ENCODE measurements at regions not wholly inside any gene's neighbourhood (a gene's known extent, or its start where the extent isn't known, plus 50 kb on each side); places are given as distances from the start of the nearest gene placed in this dataset.

GRCh38 chr1:4422504-4423289, 231.7 kb upstream of the AJAP1 start:
- Histone ChIP-seq H3K27ac (ENCODE audit: low read depth, low read length) (no peak overlapping the region), H3K36me3 (ENCODE audit: control insufficient read depth, insufficient read depth, low read length) (no peaks in the 10 kb centered on the region), H3K27me3 (ENCODE audit: control insufficient read depth, insufficient read depth, low read length) (no peaks in the 10 kb centered on the region), H3K9me3 (ENCODE audit: control insufficient read depth, insufficient read depth, low read depth, low read length) (peaks cover 21% of the 10 kb centered on the region), H3K4me3 (ENCODE audit: low read depth, low read length) (no peak overlapping the region), H3K9ac (ENCODE audit: low read length) (no peak overlapping the region), H3K4me1 (ENCODE audit: control insufficient read depth, insufficient read depth, low read length) (peaks cover 5% of the 10 kb centered on the region; the same call in 1 of the 2 replicates)

- Histone ChIP-seq H3K9me3 (ENCODE audit: control insufficient read depth, insufficient read depth, low read depth, low read length) (peaks cover 13% of the 10 kb centered on the region), H3K4me3 (ENCODE audit: low read depth, low read length) (no peak overlapping the region), H3K27ac (ENCODE audit: low read depth, low read length) (no peak overlapping the region), H3K36me3 (ENCODE audit: control insufficient read depth, insufficient read depth, low read length) (no peaks in the 10 kb centered on the region), H3K9ac (ENCODE audit: low read length) (no peak overlapping the region), H3K27me3 (ENCODE audit: control insufficient read depth, insufficient read depth, low read length) (no peaks in the 10 kb centered on the region), H3K4me1 (ENCODE audit: control insufficient read depth, insufficient read depth, low read length) (peaks cover 5% of the 10 kb centered on the region; the same call in 1 of the 2 replicates)
These were observed 230.2 kb upstream of the AJAP1 start for GRCh38 chr1:4424254-4424653.

GRCh38 chr1:4424766-4425165, 229.6 kb upstream of the AJAP1 start:
- Histone ChIP-seq H3K27me3 (ENCODE audit: control insufficient read depth, insufficient read depth, low read length) (no peaks in the 10 kb centered on the region), H3K9ac (ENCODE audit: low read length) (no peak overlapping the region), H3K36me3 (ENCODE audit: control insufficient read depth, insufficient read depth, low read length) (no peaks in the 10 kb centered on the region), H3K4me3 (ENCODE audit: low read depth, low read length) (no peak overlapping the region), H3K27ac (ENCODE audit: low read depth, low read length) (no peak overlapping the region), H3K4me1 (ENCODE audit: control insufficient read depth, insufficient read depth, low read length) (peaks cover 5% of the 10 kb centered on the region; the same call in 1 of the 2 replicates), H3K9me3 (ENCODE audit: control insufficient read depth, insufficient read depth, low read depth, low read length) (peaks cover 10% of the 10 kb centered on the region)

- Histone ChIP-seq H3K9me3 (ENCODE audit: control insufficient read depth, insufficient read depth, low read depth, low read length) (peaks cover 1% of the 10 kb centered on the region; the same call in 1 of the 2 replicates), H3K27me3 (ENCODE audit: control insufficient read depth, insufficient read depth, low read length) (no peaks in the 10 kb centered on the region), H3K9ac (ENCODE audit: low read length) (no peak overlapping the region), H3K4me3 (ENCODE audit: low read depth, low read length) (no peak overlapping the region), H3K4me1 (ENCODE audit: control insufficient read depth, insufficient read depth, low read length) (peaks cover 5% of the 10 kb centered on the region; the same call in 1 of the 2 replicates), H3K27ac (ENCODE audit: low read depth, low read length) (no peak overlapping the region), H3K36me3 (ENCODE audit: control insufficient read depth, insufficient read depth, low read length) (no peaks in the 10 kb centered on the region)
These were observed 228.5 kb upstream of the AJAP1 start for GRCh38 chr1:4425892-4426291.

- H3K4me1 ChIP-seq (ENCODE audit: control insufficient read depth, insufficient read depth, low read length) = peaks cover 5% of the 10 kb centered on the region; the same call in 1 of the 2 replicates
- H3K9me3 ChIP-seq (ENCODE audit: control insufficient read depth, insufficient read depth, low read depth, low read length) = no peaks in the 10 kb centered on the region; the same call in 1 of the 2 replicates
- H3K27me3 ChIP-seq (ENCODE audit: control insufficient read depth, insufficient read depth, low read length) = no peaks in the 10 kb centered on the region
- no peak overlapping the region for H3K9ac ChIP-seq (ENCODE audit: low read length)
- no peak overlapping the region for H3K4me3 ChIP-seq (ENCODE audit: low read depth, low read length)
- H3K36me3 ChIP-seq (ENCODE audit: control insufficient read depth, insufficient read depth, low read length) = no peaks in the 10 kb centered on the region
- no peak overlapping the region for H3K27ac ChIP-seq (ENCODE audit: low read depth, low read length)
These were observed 225.7 kb upstream of the AJAP1 start for GRCh38 chr1:4428711-4429110.

GRCh38 chr1:4430406-4431365, 223.7 kb upstream of the AJAP1 start:
- H3K36me3 ChIP-seq (ENCODE audit: control insufficient read depth, insufficient read depth, low read length) = no peaks in the 10 kb centered on the region
- H3K9ac ChIP-seq (ENCODE audit: low read length) = no peak overlapping the region
- no peaks in the 10 kb centered on the region; the same call in 1 of the 2 replicates for H3K9me3 ChIP-seq (ENCODE audit: control insufficient read depth, insufficient read depth, low read depth, low read length)
- no peak overlapping the region for H3K27ac ChIP-seq (ENCODE audit: low read depth, low read length)
- no peaks in the 10 kb centered on the region for H3K27me3 ChIP-seq (ENCODE audit: control insufficient read depth, insufficient read depth, low read length)
- H3K4me1 ChIP-seq (ENCODE audit: control insufficient read depth, insufficient read depth, low read length) = peaks cover 5% of the 10 kb centered on the region; the same call in 1 of the 2 replicates
- no peak overlapping the region for H3K4me3 ChIP-seq (ENCODE audit: low read depth, low read length)

- Histone ChIP-seq H3K36me3 (ENCODE audit: control insufficient read depth, insufficient read depth, low read length) (no peaks in the 10 kb centered on the region), H3K27me3 (ENCODE audit: control insufficient read depth, insufficient read depth, low read length) (no peaks in the 10 kb centered on the region), H3K4me1 (ENCODE audit: control insufficient read depth, insufficient read depth, low read length) (peaks cover under 1% of the 10 kb centered on the region; the same call in 1 of the 2 replicates), H3K4me3 (ENCODE audit: low read depth, low read length) (no peak overlapping the region), H3K27ac (ENCODE audit: low read depth, low read length) (no peak overlapping the region), H3K9me3 (ENCODE audit: control insufficient read depth, insufficient read depth, low read depth, low read length) (no peaks in the 10 kb centered on the region; the same call in 1 of the 2 replicates), H3K9ac (ENCODE audit: low read length) (no peak overlapping the region)
These were observed 222.9 kb upstream of the AJAP1 start for GRCh38 chr1:4431491-4431890.

- Histone ChIP-seq H3K4me3 (ENCODE audit: low read depth, low read length) (no peak overlapping the region), H3K27me3 (ENCODE audit: control insufficient read depth, insufficient read depth, low read length) (no peaks in the 10 kb centered on the region), H3K4me1 (ENCODE audit: control insufficient read depth, insufficient read depth, low read length) (no peaks in the 10 kb centered on the region), H3K9me3 (ENCODE audit: control insufficient read depth, insufficient read depth, low read depth, low read length) (peaks cover 9% of the 10 kb centered on the region), H3K9ac (ENCODE audit: low read length) (no peak overlapping the region), H3K36me3 (ENCODE audit: control insufficient read depth, insufficient read depth, low read length) (no peaks in the 10 kb centered on the region), H3K27ac (ENCODE audit: low read depth, low read length) (no peak overlapping the region)
These were observed 221.3 kb upstream of the AJAP1 start for GRCh38 chr1:4433075-4433474.

GRCh38 chr1:4444086-4444485, 210.3 kb upstream of the AJAP1 start:
- H3K27ac ChIP-seq (ENCODE audit: low read depth, low read length) = no peak overlapping the region
- peaks cover 21% of the 10 kb centered on the region for H3K4me1 ChIP-seq (ENCODE audit: control insufficient read depth, insufficient read depth, low read length)
- H3K27me3 ChIP-seq (ENCODE audit: control insufficient read depth, insufficient read depth, low read length) = 0 out of 2 replicates have a peak, but pooled peaks cover 3% of the 10 kb centered on the region
- H3K36me3 ChIP-seq (ENCODE audit: control insufficient read depth, insufficient read depth, low read length) = no peaks in the 10 kb centered on the region
- H3K9me3 ChIP-seq (ENCODE audit: control insufficient read depth, insufficient read depth, low read depth, low read length) = no peaks in the 10 kb centered on the region
- no peak overlapping the region for H3K9ac ChIP-seq (ENCODE audit: low read length)
- H3K4me3 ChIP-seq (ENCODE audit: low read depth, low read length) = no peak overlapping the region

- H3K4me1 ChIP-seq (ENCODE audit: control insufficient read depth, insufficient read depth, low read length) = peaks cover 23% of the 10 kb centered on the region
- H3K9me3 ChIP-seq (ENCODE audit: control insufficient read depth, insufficient read depth, low read depth, low read length) = no peaks in the 10 kb centered on the region
- no peaks in the 10 kb centered on the region for H3K36me3 ChIP-seq (ENCODE audit: control insufficient read depth, insufficient read depth, low read length)
- no peak overlapping the region for H3K27ac ChIP-seq (ENCODE audit: low read depth, low read length)
- no peaks in the 10 kb centered on the region for H3K27me3 ChIP-seq (ENCODE audit: control insufficient read depth, insufficient read depth, low read length)
- no peak overlapping the region for H3K9ac ChIP-seq (ENCODE audit: low read length)
- H3K4me3 ChIP-seq (ENCODE audit: low read depth, low read length) = peak overlapping the region; percentile 0; the same call in 1 of the 2 replicates
These were observed 206.5 kb upstream of the AJAP1 start for GRCh38 chr1:4447778-4448420.

Measured in HUES6 (cell line).